CD4-positive, alpha-beta memory T cell (primary cell): ENCODE measurements at regions not wholly inside any gene's neighbourhood (a gene's known extent, or its start where the extent isn't known, plus 50 kb on each side); places are given as distances from the start of the nearest gene placed in this dataset.

ENCODE experiments used
- CTCF ChIA-PET: fragments of 350-600 bp; sonication (Branson Sonifier 250); formaldehyde crosslinking; loops from one replicate; lab custom pipeline; 2021; ENCODE audit warnings: inconsistent platforms; ENCODE audit not compliant: partially characterized antibody; lab: Charles Lee
- POLR2A ChIA-PET: fragments of 350-600 bp; sonication (Branson Sonifier 250); formaldehyde crosslinking; loops from one replicate; lab custom pipeline; 2021; ENCODE audit not compliant: partially characterized antibody; lab: Charles Lee
- DNase-seq, 5 donors: peaks; one replicate each; pipeline versions ENCODE4 v3.0.0 to v3.0.0-alpha.2; 2020 to 2022; ENCODE audit warnings: mixed read lengths in 1 of 5
- H3K27ac ChIP-seq: one replicate; pipeline ENCODE4 v1.7.0; 2013; ENCODE audit warnings: low read depth, low read length
- H3K27me3 ChIP-seq: 2 replicates; pipeline ENCODE4 v1.7.0; 2013; ENCODE audit warnings: mild to moderate bottlenecking, low read length, moderate library complexity; ENCODE audit not compliant: insufficient read depth
- H3K36me3 ChIP-seq: 2 replicates; pipeline ENCODE4 v1.7.0; 2013; ENCODE audit warnings: mild to moderate bottlenecking, low read length, moderate library complexity; ENCODE audit not compliant: insufficient read depth
- H3K4me1 ChIP-seq: 2 replicates; pipeline ENCODE4 v1.7.0; 2013; ENCODE audit warnings: mild to moderate bottlenecking, low read length, moderate library complexity; ENCODE audit not compliant: insufficient read depth
- H3K4me3 ChIP-seq, 2 donors: one replicate each; pipeline ENCODE4 v1.7.0; 2013; ENCODE audit warnings: low read length in 2 of 2, mild to moderate bottlenecking in 1 of 2
- H3K9me3 ChIP-seq, 2 donors: one replicate each; pipeline ENCODE4 v1.7.0; 2013; ENCODE audit warnings: low read length in 2 of 2, control low read depth in 1 of 2; ENCODE audit not compliant: control insufficient read depth in 1 of 2
- H3K27ac Mint-ChIP-seq, 7 donors: one replicate each; pipeline ENCODE4 v1.8.0; 2020 to 2021; ENCODE audit warnings: mixed read lengths in 7 of 7, mild to moderate bottlenecking in 6 of 7, inconsistent platforms in 3 of 7, moderate library complexity in 3 of 7
- H3K27me3 Mint-ChIP-seq, 2 donors: one replicate each; pipeline ENCODE4 v1.8.0; 2020 to 2021; ENCODE audit warnings: mixed read lengths in 2 of 2
- H3K36me3 Mint-ChIP-seq, 2 donors: one replicate each; pipeline ENCODE4 v1.8.0; 2020 to 2021; ENCODE audit warnings: mixed read lengths in 2 of 2, inconsistent platforms in 1 of 2, mild to moderate bottlenecking in 1 of 2
- H3K4me1 Mint-ChIP-seq, 4 donors: one replicate each; pipeline ENCODE4 v1.8.0; 2020 to 2021; ENCODE audit warnings: mixed read lengths in 4 of 4, mild to moderate bottlenecking in 1 of 4
- H3K4me3 Mint-ChIP-seq, 8 donors: one replicate each; pipeline ENCODE4 v1.8.0; 2020 to 2021; ENCODE audit warnings: mixed read lengths in 8 of 8, mild to moderate bottlenecking in 7 of 8, moderate library complexity in 6 of 8, inconsistent platforms in 3 of 8
- H3K9me3 Mint-ChIP-seq, 8 donors: one replicate each; pipeline ENCODE4 v1.8.0; 2020 to 2021; ENCODE audit warnings: mixed read lengths in 8 of 8, mild to moderate bottlenecking in 5 of 8, inconsistent platforms in 3 of 8, moderate library complexity in 1 of 8
- intact Hi-C: fragments of 100-400 bp; cut with micrococcal nuclease; formaldehyde crosslinking; loops from one replicate; pipeline ENCODE4 v1.15.1; 2023

DNA sequence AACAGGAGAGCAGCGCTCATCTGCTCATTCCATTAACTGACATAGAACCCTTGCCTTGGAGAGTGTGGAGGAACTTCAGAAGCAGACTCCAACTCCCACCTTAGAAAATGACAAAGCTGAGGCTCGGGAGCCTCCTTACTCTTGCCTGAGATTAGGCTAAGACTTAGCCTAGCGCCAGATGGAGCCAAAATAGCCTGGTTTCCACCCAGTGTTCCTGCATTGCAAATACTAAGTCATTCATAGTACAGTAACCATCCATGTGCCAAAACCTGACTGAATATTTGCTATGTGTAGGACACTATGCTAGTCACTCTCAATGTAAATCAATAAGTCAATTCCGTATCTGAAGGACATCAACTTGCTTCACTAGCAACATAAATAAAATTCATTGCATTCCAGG, 387.4 kb upstream of the CPEB2 start:
- intact Hi-C loops, result no loop called here
- peaks cover 0 to 6% of the 10 kb centered on the region in 2 donors for H3K27me3 Mint-ChIP-seq
- no peaks in the 10 kb centered on the region for H3K4me1 ChIP-seq
- peaks cover 0 to under 1% (median 0%) of the 10 kb centered on the region in 4 donors for H3K4me1 Mint-ChIP-seq
- H3K36me3 Mint-ChIP-seq, result no peaks in the 10 kb centered on the region
- no peak for DNase-seq
- no peak overlapping the region for H3K4me3 Mint-ChIP-seq
- no peaks in the 10 kb centered on the region for H3K36me3 ChIP-seq
- ChIA-PET POLR2A (no interaction called here), CTCF (no interaction called here)
- H3K27ac Mint-ChIP-seq, result no peak overlapping the region
- H3K9me3 ChIP-seq, result no peaks in the 10 kb centered on the region
- H3K4me3 ChIP-seq, result no peak overlapping the region
- no peaks in the 10 kb centered on the region for H3K27me3 ChIP-seq
- no peak overlapping the region for H3K27ac ChIP-seq
- peaks cover 0 to 5% (median 0%) of the 10 kb centered on the region in 8 donors for H3K9me3 Mint-ChIP-seq

DNA sequence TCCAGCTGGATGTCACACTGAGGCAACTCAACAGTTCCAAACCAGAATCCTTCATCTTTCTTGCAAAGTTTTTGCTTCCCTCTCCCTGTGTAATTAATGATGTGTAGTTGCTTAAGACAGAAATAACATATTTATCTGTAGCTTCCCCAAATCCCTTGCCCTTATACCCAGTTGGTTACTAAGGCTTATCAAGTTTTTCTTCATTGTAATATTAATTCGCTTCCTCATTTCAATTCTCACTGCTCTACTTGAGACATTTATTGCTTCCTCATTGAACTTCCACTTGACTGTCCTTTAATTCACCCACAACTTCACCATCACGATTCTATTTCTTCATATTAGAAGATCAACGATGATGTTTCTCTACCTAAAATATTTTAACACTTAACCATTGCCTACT, 386.6 kb upstream of the CPEB2 start:
- no peaks in the 10 kb centered on the region for H3K27me3 ChIP-seq
- Mint-ChIP-seq H3K36me3 (no peaks in the 10 kb centered on the region), H3K4me3 (no peak overlapping the region), H3K9me3 (peaks cover 0 to 5% (median 0%) of the 10 kb centered on the region in 8 donors), H3K4me1 (no peaks in the 10 kb centered on the region), H3K27me3 (peaks cover 0 to 6% of the 10 kb centered on the region in 2 donors), H3K27ac (no peak overlapping the region)
- intact Hi-C loops, result no loop called here
- H3K27ac ChIP-seq, result no peak overlapping the region
- no peak for DNase-seq
- no peaks in the 10 kb centered on the region for H3K4me1 ChIP-seq
- ChIA-PET CTCF (no interaction called here), POLR2A (no interaction called here)
- H3K36me3 ChIP-seq, result no peaks in the 10 kb centered on the region
- no peak overlapping the region for H3K4me3 ChIP-seq
- H3K9me3 ChIP-seq, result no peaks in the 10 kb centered on the region

DNA sequence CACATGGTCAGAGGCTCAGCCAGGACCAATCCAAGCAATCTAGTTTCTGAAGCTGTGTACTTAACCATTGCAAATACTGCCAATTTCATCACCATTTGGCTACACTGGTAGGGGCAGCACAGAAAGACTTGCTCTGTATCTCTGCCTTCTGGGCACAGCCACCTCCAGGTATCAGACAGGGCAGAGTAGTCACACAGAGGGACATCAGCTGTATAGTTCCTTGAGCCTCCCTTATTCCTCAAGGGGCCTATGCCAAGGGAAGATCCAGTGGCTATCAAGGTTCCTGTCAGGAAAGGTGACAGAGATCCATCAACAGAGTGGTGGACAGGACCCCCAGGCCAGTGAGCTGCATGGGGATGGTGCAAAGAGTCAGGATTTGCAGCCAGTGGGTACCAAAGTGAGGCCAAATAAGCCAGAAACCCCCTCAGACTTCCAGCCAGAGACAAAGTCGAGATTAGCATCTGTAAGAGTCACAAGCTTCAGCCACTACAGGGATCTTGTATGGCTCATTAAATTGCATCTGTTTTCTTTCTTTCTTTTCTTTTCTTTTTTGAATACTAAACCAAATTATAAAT, 381.6 kb upstream of the CPEB2 start:
- CTCF ChIA-PET, result no interaction called here
- Mint-ChIP-seq H3K4me1 (no peaks in the 10 kb centered on the region), H3K27me3 (peaks cover 0 to 2% of the 10 kb centered on the region in 2 donors), H3K36me3 (no peaks in the 10 kb centered on the region), H3K9me3 (peaks cover 0 to 11% (median under 1%) of the 10 kb centered on the region in 8 donors), H3K4me3 (no peak overlapping the region), H3K27ac (no peak overlapping the region)
- Histone ChIP-seq H3K4me3 (no peak overlapping the region), H3K27me3 (no peaks in the 10 kb centered on the region), H3K9me3 (no peaks in the 10 kb centered on the region), H3K4me1 (no peaks in the 10 kb centered on the region), H3K36me3 (no peaks in the 10 kb centered on the region), H3K27ac (no peak overlapping the region)
- POLR2A ChIA-PET, result no interaction called here
- DNase-seq, result no peak
- intact Hi-C loops, result no loop called here

DNA sequence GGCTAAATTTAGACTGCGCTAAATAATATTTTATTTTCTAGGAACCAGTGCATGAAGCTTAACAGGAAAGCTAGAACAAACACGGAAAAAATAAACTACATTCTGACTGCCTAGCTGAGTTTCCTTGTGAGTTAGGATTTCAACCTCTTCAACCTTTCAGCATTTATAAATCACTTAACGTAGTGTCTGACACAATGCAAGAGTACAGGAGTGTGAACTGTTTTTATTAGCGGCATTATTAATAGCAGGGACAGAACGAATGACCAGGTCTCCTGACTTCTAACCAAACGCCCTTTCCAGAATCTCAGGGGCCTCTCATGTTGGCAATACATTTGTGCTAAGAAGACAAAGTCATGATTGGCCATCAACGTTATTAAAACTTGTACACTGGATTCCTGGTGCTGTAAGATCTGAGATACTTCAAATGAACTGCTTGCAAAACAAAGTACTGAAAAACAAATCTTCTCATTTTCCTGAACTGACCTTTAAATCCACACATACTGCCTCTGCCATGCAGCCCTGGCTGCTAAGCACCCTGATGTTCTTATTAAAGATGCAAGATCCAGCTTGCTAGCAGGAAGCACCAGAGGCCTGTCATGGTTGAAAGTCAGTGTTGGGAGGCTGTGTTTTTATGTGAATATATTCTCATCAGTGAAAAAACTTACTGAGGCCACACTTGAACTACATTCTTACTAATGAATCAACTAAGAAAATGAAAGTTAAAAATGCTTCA, 380.4 kb upstream of the CPEB2 start:
- H3K4me3 Mint-ChIP-seq, result no peak overlapping the region
- POLR2A ChIA-PET, result no interaction called here
- no peaks in the 10 kb centered on the region for H3K27me3 ChIP-seq
- H3K4me3 ChIP-seq, result no peak overlapping the region
- H3K9me3 Mint-ChIP-seq, result peaks cover 0 to 11% (median under 1%) of the 10 kb centered on the region in 8 donors
- H3K36me3 Mint-ChIP-seq, result no peaks in the 10 kb centered on the region
- CTCF ChIA-PET, result no interaction called here
- intact Hi-C loops, result no loop called here
- H3K36me3 ChIP-seq, result no peaks in the 10 kb centered on the region
- DNase-seq, result no peak
- no peaks in the 10 kb centered on the region for H3K4me1 Mint-ChIP-seq
- H3K27ac Mint-ChIP-seq, result no peak overlapping the region
- no peaks in the 10 kb centered on the region for H3K9me3 ChIP-seq
- H3K27me3 Mint-ChIP-seq, result no peaks in the 10 kb centered on the region
- H3K27ac ChIP-seq, result no peak overlapping the region
- no peaks in the 10 kb centered on the region for H3K4me1 ChIP-seq

DNA sequence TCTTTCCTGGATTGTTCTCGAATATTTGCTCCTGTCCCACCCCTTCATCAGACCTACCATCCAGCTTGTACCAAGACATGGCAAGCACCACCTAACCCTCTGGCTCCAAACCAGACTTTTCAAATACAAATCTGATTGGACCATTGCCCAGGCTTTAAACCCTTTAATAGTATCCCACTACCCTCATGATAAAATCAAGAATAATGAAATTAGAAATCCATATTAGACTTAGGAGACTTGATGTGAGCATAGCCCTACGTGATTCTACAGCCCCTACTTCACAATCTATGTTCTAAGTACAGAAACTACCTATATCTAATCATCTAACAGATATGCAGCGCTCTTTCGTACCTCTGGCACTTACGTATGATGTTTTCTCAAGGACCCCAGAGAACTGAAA, 375.2 kb upstream of the CPEB2 start:
- H3K27me3 Mint-ChIP-seq, result peaks cover 0 to 2% of the 10 kb centered on the region in 2 donors
- H3K36me3 Mint-ChIP-seq, result no peaks in the 10 kb centered on the region
- H3K4me3 ChIP-seq, result no peak overlapping the region
- no peak overlapping the region for H3K27ac Mint-ChIP-seq
- ChIA-PET CTCF (no interaction called here), POLR2A (no interaction called here)
- intact Hi-C loops, result no loop called here
- DNase-seq, result no peak
- H3K9me3 ChIP-seq, result no peaks in the 10 kb centered on the region
- H3K36me3 ChIP-seq, result no peaks in the 10 kb centered on the region
- H3K9me3 Mint-ChIP-seq, result peaks cover 0 to 11% (median 1%) of the 10 kb centered on the region in 8 donors
- no peaks in the 10 kb centered on the region for H3K4me1 Mint-ChIP-seq
- no peak overlapping the region for H3K27ac ChIP-seq
- H3K4me3 Mint-ChIP-seq, result no peak overlapping the region
- H3K27me3 ChIP-seq, result no peaks in the 10 kb centered on the region
- H3K4me1 ChIP-seq, result no peaks in the 10 kb centered on the region

DNA sequence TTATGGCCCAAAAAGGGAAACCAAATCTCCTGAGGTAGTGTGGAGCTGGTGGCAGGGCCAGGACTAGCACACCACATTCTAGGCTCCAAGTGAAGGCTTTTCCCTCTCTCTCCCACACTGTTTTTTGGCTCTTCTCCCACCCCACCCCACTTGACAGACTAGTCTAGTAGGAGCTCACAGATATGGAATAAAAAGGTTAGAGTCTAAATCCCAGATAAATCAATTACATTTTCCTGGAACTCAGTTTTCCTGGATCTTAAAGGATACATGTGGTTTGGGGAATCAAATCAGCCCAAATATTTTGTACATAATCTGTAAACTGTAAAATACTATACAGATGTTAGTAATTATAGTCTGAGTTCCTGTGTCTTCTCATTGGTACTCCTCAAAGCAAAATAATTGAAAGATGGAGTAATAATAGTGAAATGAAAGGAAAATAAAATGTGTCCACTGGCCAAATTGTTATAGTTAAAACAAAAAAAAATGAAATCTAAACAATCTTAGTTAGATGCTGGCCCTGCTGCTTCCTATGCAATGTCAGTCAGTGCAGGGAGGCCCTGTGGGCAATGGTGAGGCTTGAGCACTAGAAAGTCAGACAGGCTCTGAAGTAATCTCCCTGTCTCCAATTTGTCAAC, 370.4 kb upstream of the CPEB2 start:
- no peak overlapping the region for H3K4me3 Mint-ChIP-seq
- no peaks in the 10 kb centered on the region for H3K27me3 ChIP-seq
- H3K36me3 Mint-ChIP-seq, result no peaks in the 10 kb centered on the region
- DNase-seq, result no peak
- peaks cover 0 to 10% (median 2%) of the 10 kb centered on the region in 8 donors for H3K9me3 Mint-ChIP-seq
- no peaks in the 10 kb centered on the region for H3K4me1 ChIP-seq
- H3K9me3 ChIP-seq, result peaks cover 0 to 4% of the 10 kb centered on the region in 2 donors
- no peak overlapping the region for H3K27ac Mint-ChIP-seq
- peaks cover 1 to 2% of the 10 kb centered on the region in 2 donors for H3K27me3 Mint-ChIP-seq
- intact Hi-C loops, result no loop called here
- H3K36me3 ChIP-seq, result no peaks in the 10 kb centered on the region
- CTCF ChIA-PET, result no interaction called here
- H3K4me3 ChIP-seq, result no peak overlapping the region
- no peak overlapping the region for H3K27ac ChIP-seq
- POLR2A ChIA-PET, result no interaction called here
- H3K4me1 Mint-ChIP-seq, result no peaks in the 10 kb centered on the region

DNA sequence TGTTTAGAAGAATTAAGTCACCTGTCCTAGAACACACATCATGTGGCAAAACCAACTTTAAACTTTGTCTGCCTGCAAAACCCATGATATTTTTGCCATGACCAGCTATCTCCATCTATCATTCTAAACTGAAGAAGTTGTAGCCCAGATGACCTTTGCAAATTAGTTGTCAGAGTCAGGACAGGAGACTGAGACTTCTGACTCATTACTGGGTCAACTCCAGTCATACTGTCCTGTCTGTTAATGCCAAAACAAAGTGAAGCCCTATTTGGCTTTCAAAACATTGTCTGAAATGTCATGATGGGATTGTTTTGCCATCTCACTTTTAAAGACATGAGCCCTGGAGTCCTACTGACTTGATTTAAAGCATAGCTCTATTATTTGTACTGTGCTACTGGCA, 365.7 kb upstream of the CPEB2 start:
- no peak for DNase-seq
- H3K4me1 Mint-ChIP-seq, result no peaks in the 10 kb centered on the region
- Histone ChIP-seq H3K4me3 (no peak overlapping the region), H3K9me3 (peaks cover 0 to 4% of the 10 kb centered on the region in 2 donors), H3K4me1 (no peaks in the 10 kb centered on the region), H3K36me3 (no peaks in the 10 kb centered on the region), H3K27ac (no peak overlapping the region), H3K27me3 (no peaks in the 10 kb centered on the region)
- no peak overlapping the region for H3K27ac Mint-ChIP-seq
- ChIA-PET POLR2A (no interaction called here), CTCF (interaction anchor here (0.6 kb wide), 1 partner anchor 93 kb away, joined by 4 read pairs; no protein-coding TSS in a partner anchor)
- intact Hi-C loops, result no loop called here
- H3K9me3 Mint-ChIP-seq, result peaks cover 0 to 8% (median 2%) of the 10 kb centered on the region in 8 donors
- H3K4me3 Mint-ChIP-seq, result no peak overlapping the region
- H3K27me3 Mint-ChIP-seq, result peaks cover 1 to 3% of the 10 kb centered on the region in 2 donors
- H3K36me3 Mint-ChIP-seq, result no peaks in the 10 kb centered on the region
